ENCODE measurements at regions not wholly inside any gene's neighbourhood (a gene's known extent, or its start where the extent isn't known, plus 50 kb on each side); places are given as distances from the start of the nearest gene placed in this dataset.

- no peak for DNase-seq
These were observed 345.1 kb downstream of the CYP26B1 start for GRCh38 chr2:71802556-71802955.

GRCh38 chr2:71801969-71802368, 345.7 kb downstream of the CYP26B1 start:
- DNase-seq, result peak; percentile 19 to 20

GRCh38 chr2:71801556-71801955, 346.1 kb downstream of the CYP26B1 start:
- no peak for DNase-seq

GRCh38 chr2:71800851-71801250, 346.8 kb downstream of the CYP26B1 start:
- no peak for DNase-seq

GRCh38 chr2:71800106-71800809, 346.9 kb downstream of the DYSF start:
- no peak for DNase-seq

GRCh38 chr2:71799013-71799575, 345.7 kb downstream of the DYSF start:
- DNase-seq, result no peak

GRCh38 chr2:71798266-71799012, 345.1 kb downstream of the DYSF start:
- DNase-seq, result peak; percentile 30 to 44

GRCh38 chr2:71797035-71797810, 343.9 kb downstream of the DYSF start:
- DNase-seq, result no peak

GRCh38 chr2:71796174-71796593, 342.8 kb downstream of the DYSF start:
- no peak for DNase-seq

- no peak for DNase-seq
These were observed 342.1 kb downstream of the DYSF start for GRCh38 chr2:71795486-71795885.

GRCh38 chr2:71794611-71795010, 341.2 kb downstream of the DYSF start:
- no peak for DNase-seq

GRCh38 chr2:71793926-71794325, 340.6 kb downstream of the DYSF start:
- no peak for DNase-seq

GRCh38 chr2:71792926-71793761, 339.8 kb downstream of the DYSF start:
- DNase-seq, result no peak

GRCh38 chr2:71791501-71792135, 338.3 kb downstream of the DYSF start:
- DNase-seq, result no peak

- no peak for DNase-seq
These were observed 337.7 kb downstream of the DYSF start for GRCh38 chr2:71791061-71791450.

GRCh38 chr2:71790226-71791060, 337.1 kb downstream of the DYSF start:
- peak in 1 of 2 experiments; percentile 5 for DNase-seq

- DNase-seq, result no peak
These were observed 336.3 kb downstream of the DYSF start for GRCh38 chr2:71789556-71790204.

- peak in 1 of 2 experiments; percentile 2 for DNase-seq
These were observed 335.4 kb downstream of the DYSF start for GRCh38 chr2:71788601-71789240.

- DNase-seq, result peak in 1 of 2 experiments; percentile 6
These were observed 334.8 kb downstream of the DYSF start for GRCh38 chr2:71788186-71788525.
